GM23248 (cell line): ENCODE measurements at regions not wholly inside any gene's neighbourhood (a gene's known extent, or its start where the extent isn't known, plus 50 kb on each side); places are given as distances from the start of the nearest gene placed in this dataset.
A peak's percentile ranks its signal among the peaks of the same experiment; 100 is the strongest.

ENCODE experiments used
- DNase-seq: peaks from one replicate; pipeline ENCODE4 v3.0.0-alpha.2; 2015
- H2AFZ ChIP-seq: fragments of 200-600 bp; sonication (generic); 2 replicates; pipeline ENCODE4 v1.6.1; 2016; ENCODE audit warnings: antibody characterized with exemption
- H3F3A ChIP-seq: fragments of 200-600 bp; sonication (generic); 2 replicates; pipeline ENCODE4 v1.6.1; 2016; ENCODE audit warnings: mild to moderate bottlenecking, antibody characterized with exemption, mixed run types; ENCODE audit not compliant: insufficient read depth
- H3K27ac ChIP-seq: fragments of 200-600 bp; sonication (generic); 2 replicates; pipeline ENCODE4 v1.5.1; 2016; ENCODE audit warnings: mild to moderate bottlenecking
- H3K27me3 ChIP-seq: fragments of 200-600 bp; sonication (generic); replicated peaks from 2 replicates; pipeline ENCODE4 v1.6.1; 2016; ENCODE audit warnings: mild to moderate bottlenecking; ENCODE audit not compliant: insufficient read depth
- H3K36me3 ChIP-seq: fragments of 200-600 bp; sonication (generic); 2 replicates; pipeline ENCODE4 v1.6.1; 2016; ENCODE audit warnings: low read depth, mild to moderate bottlenecking
- H3K4me1 ChIP-seq: fragments of 200-600 bp; sonication (generic); 2 replicates; pipeline ENCODE4 v1.6.1; 2016; ENCODE audit warnings: mild to moderate bottlenecking; ENCODE audit not compliant: insufficient read depth
- H3K4me2 ChIP-seq: fragments of 200-600 bp; sonication (generic); one replicate; pipeline ENCODE4 v1.6.1; 2016; ENCODE audit warnings: mild to moderate bottlenecking; ENCODE audit not compliant: unreplicated experiment
- H3K4me3 ChIP-seq: fragments of 200-600 bp; sonication (generic); 2 replicates; pipeline ENCODE4 v1.5.1; 2016; ENCODE audit warnings: mild to moderate bottlenecking
- H3K79me2 ChIP-seq: fragments of 200-600 bp; sonication (generic); 2 replicates; pipeline ENCODE4 v1.6.1; 2016; ENCODE audit warnings: mild to moderate bottlenecking; ENCODE audit not compliant: insufficient read depth
- H3K9ac ChIP-seq: fragments of 200-600 bp; sonication (generic); 2 replicates; pipeline ENCODE4 v1.6.1; 2016; ENCODE audit warnings: mild to moderate bottlenecking
- H3K9me2 ChIP-seq: fragments of 200-600 bp; sonication (generic); 2 replicates; pipeline ENCODE4 v1.6.1; 2016; ENCODE audit warnings: mixed run types, mild to moderate bottlenecking, moderate library complexity; ENCODE audit not compliant: insufficient read depth
- H3K9me3 ChIP-seq: fragments of 200-600 bp; sonication (generic); one replicate; pipeline ENCODE4 v1.6.1; 2017; ENCODE audit warnings: low read depth
- H4K20me1 ChIP-seq: fragments of 200-600 bp; sonication (generic); 2 replicates; pipeline ENCODE4 v1.6.0; 2016; ENCODE audit not compliant: insufficient read depth
- EZH2 ChIP-seq: fragments of 200-600 bp; sonication (generic); IDR thresholded peaks from 2 replicates; pipeline ENCODE4 v1.6.1; 2018; ENCODE audit warnings: antibody characterized with exemption, mild to moderate bottlenecking; ENCODE audit not compliant: insufficient read depth, poor library complexity, severe bottlenecking
- EZH2phosphoT487 ChIP-seq: fragments of 200-600 bp; sonication (generic); IDR thresholded peaks from 2 replicates; pipeline ENCODE4 v1.6.1; 2018; ENCODE audit warnings: antibody characterized with exemption, moderate library complexity, mild to moderate bottlenecking, low read depth; ENCODE audit not compliant: insufficient read depth
- WGBS, 2 experiments: methylation state at CpG; one replicate each; pipeline ENCODE4 v1.1.6; 2015 to 2017; ENCODE audit warnings: low lambda C conversion rate in 2 of 2, low coverage in 1 of 2; ENCODE audit errors: missing lambda C conversion rate in 2 of 2; 5-methylcytosine and 5-hydroxymethylcytosine counted together
- in situ Hi-C: fragments of 300-500 bp; cut with MboI; formaldehyde crosslinking; loops from 2 replicates; pipeline ENCODE4 v1.15.0; 2020

DNA sequence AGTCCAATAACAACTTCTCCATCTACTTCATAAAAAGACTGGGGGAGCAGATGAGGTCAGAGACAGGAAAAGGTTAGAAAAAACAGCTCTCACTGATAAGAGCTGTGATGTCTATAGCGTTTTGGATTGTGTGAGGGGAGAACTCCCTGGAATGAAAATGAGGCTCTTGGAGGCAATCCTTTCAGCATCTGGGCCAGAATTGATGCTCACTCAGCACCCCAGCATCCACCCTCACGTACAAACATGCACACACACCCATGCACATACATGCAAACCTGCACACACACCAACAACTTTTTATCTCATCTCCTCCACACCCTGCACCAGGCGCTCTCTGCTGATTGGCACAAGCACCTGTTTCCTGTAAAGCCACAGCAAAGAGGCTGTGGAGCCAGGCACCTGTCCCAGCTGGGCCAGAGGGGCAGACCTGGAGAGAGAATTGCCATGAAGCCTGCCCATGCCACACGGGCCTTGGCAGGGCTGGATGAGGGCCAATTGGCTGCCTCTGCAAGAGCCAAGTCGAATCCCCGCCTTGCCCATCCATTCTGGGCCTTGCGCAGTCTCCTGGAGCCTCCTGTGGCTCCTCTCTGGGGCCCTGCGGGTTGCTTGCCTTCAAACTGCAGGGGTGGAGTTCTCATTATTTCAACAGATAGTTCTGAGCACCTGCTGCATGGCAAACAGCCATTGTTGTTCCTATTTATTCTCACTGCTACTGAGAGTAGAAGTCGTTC, 53.1 kb downstream of the SYNE3 start:
- Histone ChIP-seq H3K4me2 (no peak overlapping the region), H2AFZ (no peak overlapping the region), H3K4me1 (peaks cover 5% of the 10 kb centered on the region; the same call in 1 of the 2 replicates), H3K9ac (no peak overlapping the region), H3K36me3 (no peaks in the 10 kb centered on the region), H3K27me3 (no peaks in the 10 kb centered on the region), H3K27ac (no peak overlapping the region), H3K9me2 (no peaks in the 10 kb centered on the region), H4K20me1 (no peaks in the 10 kb centered on the region), H3K4me3 (no peak overlapping the region), H3K9me3 (no peaks in the 10 kb centered on the region), H3K79me2 (no peaks in the 10 kb centered on the region), H3F3A (no peaks in the 10 kb centered on the region)
- TF ChIP-seq EZH2 (no peak), EZH2phosphoT487 (no peak)
- 77% methylated on average over 9 of the region's 9 CpGs for WGBS, 2 experiments
- DNase-seq, result no peak
- in situ Hi-C loops, result no loop called here

DNA sequence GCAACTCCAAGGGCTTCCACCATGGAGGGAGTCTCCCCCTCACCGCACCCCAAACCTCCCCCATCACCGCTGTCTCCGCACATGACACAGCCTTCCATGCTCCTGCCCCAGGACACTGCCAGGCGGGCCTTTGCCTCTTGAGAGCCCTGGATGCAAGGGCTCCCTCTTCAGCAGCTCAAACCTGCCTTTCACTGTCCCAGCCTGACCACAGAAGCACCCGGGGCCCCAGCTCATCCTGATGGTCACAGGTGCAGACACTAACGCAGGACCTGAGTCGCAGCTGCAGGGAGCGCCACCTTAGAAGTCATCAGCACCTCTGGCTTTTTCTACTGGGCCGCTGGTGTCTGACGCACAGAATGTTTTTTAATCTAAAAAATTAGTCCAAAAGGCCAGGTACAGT, 54.0 kb downstream of the SYNE3 start:
- Histone ChIP-seq H3F3A (no peaks in the 10 kb centered on the region), H3K36me3 (no peaks in the 10 kb centered on the region), H2AFZ (no peak overlapping the region), H3K4me2 (no peak overlapping the region), H3K4me1 (peaks cover 5% of the 10 kb centered on the region; the same call in 1 of the 2 replicates), H3K9ac (no peak overlapping the region), H3K9me3 (no peaks in the 10 kb centered on the region), H3K79me2 (no peaks in the 10 kb centered on the region), H3K27me3 (no peaks in the 10 kb centered on the region), H3K4me3 (no peak overlapping the region), H3K9me2 (no peaks in the 10 kb centered on the region), H4K20me1 (no peaks in the 10 kb centered on the region), H3K27ac (no peak overlapping the region)
- WGBS, 2 experiments, result 98 to 100% methylated on average over 10 of the region's 10 CpGs
- in situ Hi-C loops, result no loop called here
- DNase-seq, result no peak
- TF ChIP-seq EZH2phosphoT487 (no peak), EZH2 (no peak)

DNA sequence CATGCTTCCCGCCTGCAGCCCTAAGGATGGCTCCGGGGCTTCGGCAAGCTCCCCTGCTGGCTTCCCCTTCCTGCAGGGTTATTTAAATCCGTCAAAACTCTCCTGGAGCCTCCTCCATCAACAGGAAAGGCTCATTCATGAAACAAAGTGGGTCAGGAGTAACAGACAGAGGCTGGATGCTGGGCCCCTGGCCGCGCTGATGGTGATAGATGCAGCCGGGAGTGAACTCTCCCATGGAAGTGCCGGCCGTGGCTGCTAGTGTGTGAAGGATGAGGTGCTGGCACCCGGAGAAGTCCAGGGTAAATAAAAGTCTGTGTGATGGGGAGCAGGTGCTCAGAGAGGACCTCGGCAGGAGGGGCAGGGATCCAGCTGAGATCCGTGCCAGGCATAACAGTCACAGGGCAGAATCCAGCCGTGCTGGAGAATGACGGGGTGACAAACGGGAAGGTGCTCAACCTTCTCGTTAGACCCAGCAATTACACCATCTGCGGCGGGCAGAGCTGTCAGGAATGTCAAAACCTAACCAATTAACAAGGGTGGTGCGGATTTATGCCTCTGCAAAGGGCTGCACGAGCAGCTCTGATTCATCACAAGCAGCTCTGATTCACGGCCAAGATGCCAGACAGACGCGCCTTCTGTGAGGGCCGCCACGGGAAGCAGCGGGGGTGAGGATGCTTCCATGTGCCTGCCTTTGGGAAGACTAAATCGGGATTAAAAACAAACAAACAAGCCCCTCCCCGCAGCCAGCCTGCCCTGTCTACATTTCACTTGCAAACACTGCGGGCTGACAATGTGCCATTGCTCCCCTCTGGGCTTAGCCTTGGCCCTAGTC, 55.6 kb downstream of the SYNE3 start:
- DNase-seq, result peak; percentile 94
- TF ChIP-seq EZH2, result no peak
- 0 out of 2 replicates have a peak, but pooled peaks have one; percentile 78 for TF ChIP-seq EZH2phosphoT487
- H4K20me1 ChIP-seq, result no peaks in the 10 kb centered on the region
- H3K27me3 ChIP-seq, result no peaks in the 10 kb centered on the region
- H3K9me3 ChIP-seq, result no peaks in the 10 kb centered on the region
- H3K9ac ChIP-seq, result no peak overlapping the region
- H3K36me3 ChIP-seq, result no peaks in the 10 kb centered on the region
- H3K4me2 ChIP-seq, result no peak overlapping the region
- in situ Hi-C loops, result no loop called here
- H3K4me3 ChIP-seq, result no peak overlapping the region
- no peak overlapping the region for H2AFZ ChIP-seq
- H3F3A ChIP-seq, result no peaks in the 10 kb centered on the region
- H3K27ac ChIP-seq, result no peak overlapping the region
- 25 to 26% methylated on average over 29 of the region's 29 CpGs for WGBS, 2 experiments
- no peaks in the 10 kb centered on the region for H3K79me2 ChIP-seq
- H3K9me2 ChIP-seq, result no peaks in the 10 kb centered on the region
- peaks cover 5% of the 10 kb centered on the region; the same call in 1 of the 2 replicates for H3K4me1 ChIP-seq

DNA sequence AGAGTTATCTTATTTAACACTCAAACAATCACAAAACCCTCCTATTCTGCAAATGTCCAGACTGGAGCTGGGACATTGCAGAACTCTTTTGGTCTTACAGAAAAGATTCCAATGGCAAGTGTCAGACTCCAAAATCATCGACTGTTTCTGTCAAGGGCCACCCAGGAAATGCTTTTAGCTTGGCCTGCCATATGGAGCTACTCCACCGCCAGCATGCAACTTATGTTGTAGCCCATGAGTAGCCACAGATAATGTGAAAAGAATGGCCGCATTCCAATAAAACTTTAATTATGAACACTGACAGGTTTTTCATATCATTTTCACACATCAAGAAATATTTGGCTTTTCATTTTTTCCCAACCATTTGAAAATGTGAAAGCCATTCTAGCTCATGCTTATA, 57.5 kb downstream of the SYNE3 start:
- no peaks in the 10 kb centered on the region for H3F3A ChIP-seq
- no peak overlapping the region for H3K9ac ChIP-seq
- H3K4me3 ChIP-seq, result no peak overlapping the region
- no peak overlapping the region for H3K27ac ChIP-seq
- in situ Hi-C loops, result no loop called here
- peaks cover 5% of the 10 kb centered on the region; the same call in 1 of the 2 replicates for H3K4me1 ChIP-seq
- no peak overlapping the region for H3K4me2 ChIP-seq
- no peaks in the 10 kb centered on the region for H3K36me3 ChIP-seq
- no peak overlapping the region for H2AFZ ChIP-seq
- no peaks in the 10 kb centered on the region for H3K27me3 ChIP-seq
- H3K79me2 ChIP-seq, result no peaks in the 10 kb centered on the region
- TF ChIP-seq EZH2phosphoT487 (no peak), EZH2 (no peak)
- H4K20me1 ChIP-seq, result no peaks in the 10 kb centered on the region
- no peaks in the 10 kb centered on the region for H3K9me3 ChIP-seq
- WGBS, 2 experiments, result 90 to 97% methylated on average over 3 of the region's 3 CpGs
- no peaks in the 10 kb centered on the region for H3K9me2 ChIP-seq
- no peak for DNase-seq
